ENCODE measurements at regions not wholly inside any gene's neighbourhood (a gene's known extent, or its start where the extent isn't known, plus 50 kb on each side); places are given as distances from the start of the nearest gene placed in this dataset.

- POLR2A ChIA-PET (ENCODE audit: unreplicated experiment): no interaction called here
- CTCF ChIA-PET: no interaction called here
- dilution Hi-C loops (cut with HindIII; ENCODE audit: low sequenced_read_pairs, unreplicated experiment) (no loop called here), intact Hi-C loops (cut with micrococcal nuclease) (no loop called here), in situ Hi-C loops (cut with MboI; ENCODE audit: low sequenced_read_pairs) (no loop called here)
- H2AK9ac ChIP-seq (replicated peaks; ENCODE audit: low read depth, low read length, poor library complexity): no peak overlapping the region
- H4K5ac ChIP-seq (ENCODE audit: low read depth, low read length): no peak overlapping the region
- H3K27ac ChIP-seq (ENCODE audit: insufficient read depth, low read length): no peak overlapping the region
- H4K91ac ChIP-seq (ENCODE audit: insufficient read depth, low read depth, low read length): no peak overlapping the region
- H2AFZ ChIP-seq (replicated peaks; ENCODE audit: low read length, poor library complexity): no peak overlapping the region
- no peak overlapping the region for H3K4me2 ChIP-seq (ENCODE audit: low read depth, low read length)
- H3K9me3 ChIP-seq (ENCODE audit: control insufficient read depth, insufficient read depth, low read length): peaks cover 4% of the 10 kb centered on the region; the same call in 1 of the 2 replicates
- no peak for ATAC-seq (ENCODE audit: low read depth)
- TF ChIP-seq SMC3 (IDR thresholded peaks at IDR 0.05; ENCODE audit: low read depth, low read length) (no peak), RAD21 (IDR thresholded peaks at IDR 0.05; ENCODE audit: low read length) (no peak), CHD1 (IDR thresholded peaks at IDR 0.05; ENCODE audit: low read depth, low read length) (no peak), NFE2L2 (IDR thresholded peaks at IDR 0.05; ENCODE audit: low read depth, low read length) (no peak), FOS (IDR thresholded peaks at IDR 0.05; ENCODE audit: low read depth, low read length) (no peak), POLR2A (IDR thresholded peaks at IDR 0.05; ENCODE audit: low read depth, low read length) (no peak), CTCF (conservative IDR thresholded peaks at IDR 0.05; ENCODE audit: low read depth, low read length) (no peak), RFX5 (IDR thresholded peaks at IDR 0.05; ENCODE audit: low read depth, low read length) (no peak), RCOR1 (IDR thresholded peaks at IDR 0.05; ENCODE audit: insufficient replicate concordance, low read length) (no peak), USF2 (IDR thresholded peaks at IDR 0.05; ENCODE audit: low read depth, low read length) (no peak), MAFK (IDR thresholded peaks at IDR 0.05; ENCODE audit: low read depth, low read length) (no peak), MXI1 (IDR thresholded peaks at IDR 0.05; ENCODE audit: borderline replicate concordance, low read depth, low read length) (no peak), BHLHE40 (IDR thresholded peaks at IDR 0.05; ENCODE audit: low read depth, low read length) (no peak), CEBPB (IDR thresholded peaks at IDR 0.05; ENCODE audit: low read depth, low read length) (no peak), MAZ (IDR thresholded peaks at IDR 0.05; ENCODE audit: borderline replicate concordance, low read depth, low read length) (no peak)
- DNase-seq: no peak
- H3K4me3 ChIP-seq (ENCODE audit: insufficient read depth, low read depth, low read length): no peak overlapping the region
- H2AK5ac ChIP-seq (ENCODE audit: low read depth, low read length): no peak overlapping the region
- no peaks in the 10 kb centered on the region for H3K4me1 ChIP-seq (ENCODE audit: control insufficient read depth, insufficient read depth, low read length)
- H3K9ac ChIP-seq (ENCODE audit: low read depth, low read length): no peak overlapping the region
- H3K9me1 ChIP-seq (ENCODE audit: insufficient read depth, low read length): no peaks in the 10 kb centered on the region
- BruUV-seq (replicated peaks): no TSS peak
- H4K8ac ChIP-seq (ENCODE audit: low read depth in 2 of 2, low read length in 2 of 2): no peak overlapping the region
- no peak overlapping the region for H2BK5ac ChIP-seq (ENCODE audit: low read depth, low read length, poor library complexity, severe bottlenecking)
- no peak overlapping the region for H3K18ac ChIP-seq (ENCODE audit: low read depth, low read length)
- no peak overlapping the region for H2BK20ac ChIP-seq (ENCODE audit: low read depth, low read length)
- H3K36me3 ChIP-seq (ENCODE audit: control insufficient read depth, insufficient read depth, low read length): no peaks in the 10 kb centered on the region
- no peaks in the 10 kb centered on the region for H3K79me1 ChIP-seq (ENCODE audit: low read depth in 1 of 2, low read length in 2 of 2)
- WGBS, 2 experiments (ENCODE audit: extremely low coverage in 2 of 2, insufficient read length in 1 of 2): no CpG with 5 or more reads among the region's 7 CpGs
- no peak overlapping the region for H3K56ac ChIP-seq (ENCODE audit: extremely low read depth, insufficient read depth, low read length)
- H3K14ac ChIP-seq (replicated peaks; ENCODE audit: low read depth, low read length): no peak overlapping the region
- H2BK15ac ChIP-seq (ENCODE audit: low read depth, low read length): no peak overlapping the region
- no peaks in the 10 kb centered on the region for H3K27me3 ChIP-seq (ENCODE audit: control insufficient read depth, insufficient read depth, low read length)
- H3K4ac ChIP-seq (ENCODE audit: low read depth, low read length): no peak overlapping the region
- H3K23ac ChIP-seq (ENCODE audit: low read depth, low read length): no peak overlapping the region
- no peaks in the 10 kb centered on the region for H4K20me1 ChIP-seq (ENCODE audit: insufficient read depth, low read length)
- H2BK120ac ChIP-seq (ENCODE audit: low read depth, low read length): no peak overlapping the region
These were observed 562.4 kb upstream of the AUTS2 start for GRCh38 chr7:69035826-69036225.

Measured in IMR-90 (cell line).